Peyer's patch (tissue), 4 donors: ENCODE measurements at regions not wholly inside any gene's neighbourhood (a gene's known extent, or its start where the extent isn't known, plus 50 kb on each side); places are given as distances from the start of the nearest gene placed in this dataset.

Source experiments
- CTCF ChIP-seq, 6 experiments: fragments of 450-650 bp in 4 of 6; fragments of 200-600 bp in 2 of 6; sonication (generic) in 1 of 6; IDR thresholded peaks; one replicate each; pipeline ENCODE4 v1.5.1; 2017 to 2019; ENCODE audit warnings: antibody characterized with exemption in 6 of 6, mild to moderate bottlenecking in 3 of 6, moderate library complexity in 1 of 6
- POLR2A ChIP-seq, 2 donors: fragments of 450-650 bp; IDR thresholded peaks; one replicate each; pipeline ENCODE4 v1.5.1; 2017; ENCODE audit warnings: antibody characterized with exemption in 2 of 2, mild to moderate bottlenecking in 2 of 2, moderate library complexity in 2 of 2

GRCh38 chr2:234158812-234159211 is 108.3 kb downstream of the SPP2 start:
- TF ChIP-seq CTCF (IDR thresholded peaks at IDR 0.05), result no peak
- no peak for TF ChIP-seq POLR2A (IDR thresholded peaks at IDR 0.05)
